ENCODE measurements at regions not wholly inside any gene's neighbourhood (a gene's known extent, or its start where the extent isn't known, plus 50 kb on each side); places are given as distances from the start of the nearest gene placed in this dataset.

GRCh38 chr7:56206420-56206819 lies 90.2 kb upstream of the NUPR2 start:
- dilution Hi-C loops (cut with HindIII; ENCODE audit: low sequenced_read_pairs, unreplicated experiment) (no loop called here), in situ Hi-C loops (cut with MboI; ENCODE audit: low sequenced_read_pairs) (no loop called here), intact Hi-C loops (cut with micrococcal nuclease) (no loop called here)
- Histone ChIP-seq H3K14ac (replicated peaks; ENCODE audit: low read depth, low read length) (no peak overlapping the region), H3K4me3 (ENCODE audit: insufficient read depth, low read depth, low read length) (no peak overlapping the region), H3K56ac (ENCODE audit: extremely low read depth, insufficient read depth, low read length) (no peak overlapping the region), H3K27me3 (ENCODE audit: control insufficient read depth, insufficient read depth, low read length) (no peaks in the 10 kb centered on the region), H4K20me1 (ENCODE audit: insufficient read depth, low read length) (no peaks in the 10 kb centered on the region), H3K9me3 (ENCODE audit: control insufficient read depth, insufficient read depth, low read length) (peaks cover 3% of the 10 kb centered on the region; the same call in 1 of the 2 replicates), H3K18ac (ENCODE audit: low read depth, low read length) (no peak overlapping the region), H3K27ac (ENCODE audit: insufficient read depth, low read length) (no peak overlapping the region), H4K5ac (ENCODE audit: low read depth, low read length) (no peak overlapping the region), H2BK15ac (ENCODE audit: low read depth, low read length) (no peak overlapping the region), H4K8ac (ENCODE audit: low read depth in 2 of 2, low read length in 2 of 2) (no peak overlapping the region), H2AFZ (replicated peaks; ENCODE audit: low read length, poor library complexity) (no peak overlapping the region), H3K9me1 (ENCODE audit: insufficient read depth, low read length) (no peaks in the 10 kb centered on the region), H3K9ac (ENCODE audit: low read depth, low read length) (no peak overlapping the region), H2AK9ac (replicated peaks; ENCODE audit: low read depth, low read length, poor library complexity) (no peak overlapping the region), H3K79me1 (ENCODE audit: low read depth in 1 of 2, low read length in 2 of 2) (no peaks in the 10 kb centered on the region), H3K36me3 (ENCODE audit: control insufficient read depth, insufficient read depth, low read length) (no peaks in the 10 kb centered on the region), H3K4me1 (ENCODE audit: control insufficient read depth, insufficient read depth, low read length) (no peaks in the 10 kb centered on the region), H2BK20ac (ENCODE audit: low read depth, low read length) (no peak overlapping the region), H4K91ac (ENCODE audit: insufficient read depth, low read depth, low read length) (no peak overlapping the region), H2BK120ac (ENCODE audit: low read depth, low read length) (no peak overlapping the region), H3K23ac (ENCODE audit: low read depth, low read length) (no peak overlapping the region), H3K4ac (ENCODE audit: low read depth, low read length) (no peak overlapping the region), H3K4me2 (ENCODE audit: low read depth, low read length) (no peak overlapping the region), H2AK5ac (ENCODE audit: low read depth, low read length) (no peak overlapping the region), H2BK5ac (ENCODE audit: low read depth, low read length, poor library complexity, severe bottlenecking) (no peak overlapping the region)
- TF ChIP-seq USF2 (IDR thresholded peaks at IDR 0.05; ENCODE audit: low read depth, low read length) (no peak), MAZ (IDR thresholded peaks at IDR 0.05; ENCODE audit: borderline replicate concordance, low read depth, low read length) (no peak), SMC3 (IDR thresholded peaks at IDR 0.05; ENCODE audit: low read depth, low read length) (no peak), NFE2L2 (IDR thresholded peaks at IDR 0.05; ENCODE audit: low read depth, low read length) (no peak), BHLHE40 (IDR thresholded peaks at IDR 0.05; ENCODE audit: low read depth, low read length) (no peak), MXI1 (IDR thresholded peaks at IDR 0.05; ENCODE audit: borderline replicate concordance, low read depth, low read length) (no peak), ELK1 (IDR thresholded peaks at IDR 0.05; ENCODE audit: borderline replicate concordance, low read depth, low read length) (no peak), MAFK (IDR thresholded peaks at IDR 0.05; ENCODE audit: low read depth, low read length) (no peak), RAD21 (IDR thresholded peaks at IDR 0.05; ENCODE audit: low read length) (no peak), RFX5 (IDR thresholded peaks at IDR 0.05; ENCODE audit: low read depth, low read length) (no peak), CEBPB (IDR thresholded peaks at IDR 0.05; ENCODE audit: low read depth, low read length) (no peak), RCOR1 (IDR thresholded peaks at IDR 0.05; ENCODE audit: insufficient replicate concordance, low read length) (no peak), POLR2A (IDR thresholded peaks at IDR 0.05; ENCODE audit: low read depth, low read length) (no peak)
- no peak for ATAC-seq (ENCODE audit: low read depth)
- ChIA-PET CTCF (no interaction called here), POLR2A (ENCODE audit: unreplicated experiment) (no interaction called here)
- BruUV-seq (replicated peaks): no TSS peak
- WGBS, 2 experiments (ENCODE audit: extremely low coverage in 2 of 2, insufficient read length in 1 of 2): no CpG with 5 or more reads among the region's 1 CpG
- no peak for DNase-seq
